Small intestine (tissue), 7 donors: ENCODE measurements at regions not wholly inside any gene's neighbourhood (a gene's known extent, or its start where the extent isn't known, plus 50 kb on each side); places are given as distances from the start of the nearest gene placed in this dataset.

Experiments used
- DNase-seq, 2 donors: peaks; one replicate each; pipeline versions ENCODE4 v3.0.0 to v3.0.0-alpha.2; 2013
- FAIRE-seq: peaks from 2 replicates; lab custom pipeline; 2012; peaks lifted over from hg19 to GRCh38; lab: Jason Lieb, UNC
- H3K27ac ChIP-seq, 3 donors: one replicate each; pipeline ENCODE4 v1.5.1; 2013; ENCODE audit warnings: low read length in 2 of 3, mild to moderate bottlenecking in 2 of 3, control low read depth in 1 of 3, inconsistent platforms in 1 of 3, low read depth in 1 of 3, moderate library complexity in 1 of 3
- H3K27me3 ChIP-seq, 3 donors: one replicate each; pipeline ENCODE4 v1.6.1; 2013; ENCODE audit warnings: low read length in 3 of 3, inconsistent platforms in 1 of 3; ENCODE audit not compliant: control insufficient read depth in 3 of 3, insufficient read depth in 3 of 3
- H3K36me3 ChIP-seq, 3 donors: one replicate each; pipeline ENCODE4 v1.6.1; 2013; ENCODE audit warnings: low read length in 3 of 3, inconsistent platforms in 1 of 3, low read depth in 1 of 3, mild to moderate bottlenecking in 1 of 3, moderate library complexity in 1 of 3; ENCODE audit not compliant: control insufficient read depth in 3 of 3, insufficient read depth in 2 of 3
- H3K4me1 ChIP-seq, 3 donors: one replicate each; pipeline ENCODE4 v1.6.1; 2013; ENCODE audit warnings: low read length in 2 of 3, inconsistent platforms in 1 of 3, low read depth in 1 of 3, mild to moderate bottlenecking in 1 of 3, moderate library complexity in 1 of 3; ENCODE audit not compliant: control insufficient read depth in 3 of 3, insufficient read depth in 2 of 3
- H3K4me3 ChIP-seq, 3 donors: one replicate each; pipeline ENCODE4 v1.5.1; 2013; ENCODE audit warnings: low read length in 3 of 3, control low read depth in 1 of 3, inconsistent platforms in 1 of 3, low read depth in 1 of 3, mild to moderate bottlenecking in 1 of 3, moderate library complexity in 1 of 3
- H3K9me3 ChIP-seq, 2 donors: one replicate each; pipeline ENCODE4 v1.6.1; 2013; ENCODE audit warnings: low read depth in 1 of 2, low read length in 1 of 2; ENCODE audit not compliant: control insufficient read depth in 2 of 2, insufficient read depth in 1 of 2
- WGBS, 3 donors: extraction: QIAGEN DNeasy Blood & Tissue Kit; methylation state at CpG; one replicate each; pipeline ENCODE4 v1.1.7; 2013; 5-methylcytosine and 5-hydroxymethylcytosine counted together
- donor health status: healthy with polysubstance abuse.
- donor health status: control.
- donor health status: control.
- donor health status: Bipolar disorder and iron deficiency.
- donor health status: healthy.

DNA sequence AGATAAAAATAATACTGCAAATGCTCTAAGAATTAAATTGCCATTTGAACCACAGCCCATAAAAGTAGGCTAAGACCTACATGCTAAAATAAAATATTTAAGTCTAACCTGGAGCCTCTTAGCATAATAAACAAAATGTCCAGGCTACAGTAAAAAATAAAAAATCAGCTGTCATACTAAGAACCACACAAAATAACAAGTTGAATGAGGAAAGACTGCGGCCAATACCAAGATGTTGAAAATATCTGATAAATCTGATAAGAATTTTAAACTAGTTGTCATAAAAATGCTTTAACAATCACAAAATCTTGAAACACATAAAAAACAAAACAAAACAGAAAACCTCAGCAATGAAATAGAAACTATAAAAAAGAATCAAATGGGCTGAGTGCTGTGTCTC lies 336.9 kb upstream of the MSX2 start:
- Histone ChIP-seq H3K9me3 (no peaks in the 10 kb centered on the region), H3K27ac (no peak overlapping the region), H3K4me3 (no peak overlapping the region), H3K27me3 (peaks cover 0 to 10% (median 6%) of the 10 kb centered on the region in 3 donors), H3K4me1 (no peaks in the 10 kb centered on the region), H3K36me3 (no peaks in the 10 kb centered on the region)
- WGBS, 3 donors = 91 to 97% (median 92%) methylated on average over 1 of the region's 1 CpG
- DNase-seq = no peak
- no peak for FAIRE-seq

- Histone ChIP-seq H3K4me3 (no peak overlapping the region), H3K9me3 (no peaks in the 10 kb centered on the region), H3K36me3 (no peaks in the 10 kb centered on the region), H3K27me3 (peaks cover 0 to 5% (median 0%) of the 10 kb centered on the region in 3 donors), H3K4me1 (no peaks in the 10 kb centered on the region), H3K27ac (no peak overlapping the region)
- DNase-seq = no peak
- WGBS, 3 donors = 85 to 90% (median 89%) methylated on average over 6 of the region's 6 CpGs
- no peak for FAIRE-seq
Measured at GRCh38 chr5:174392892-174393291, 331.5 kb upstream of the MSX2 start.

GRCh38 chr5:174396541-174396940 lies 327.8 kb upstream of the MSX2 start:
- no peak for FAIRE-seq

DNA sequence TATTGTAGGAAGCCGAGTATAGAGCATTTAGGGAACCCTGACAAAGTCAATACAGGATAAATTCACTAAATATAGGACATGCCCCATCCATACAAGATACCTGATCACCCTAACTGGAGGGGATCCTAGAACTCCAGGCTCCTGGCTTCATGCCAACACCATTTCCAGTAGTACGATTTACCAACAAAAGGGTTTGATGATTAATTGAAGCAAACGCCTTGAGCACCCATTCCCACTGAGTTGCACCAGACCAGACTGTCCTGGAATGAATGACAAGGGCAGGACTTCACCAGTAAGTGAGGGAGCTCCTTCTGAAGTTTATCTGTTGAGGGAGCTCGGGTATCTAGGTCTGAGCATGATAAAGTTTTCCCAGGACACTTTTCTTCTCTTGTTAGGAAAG lies 327.2 kb upstream of the MSX2 start:
- Histone ChIP-seq H3K27me3 (peaks cover 0 to 6% (median 0%) of the 10 kb centered on the region in 3 donors), H3K9me3 (no peaks in the 10 kb centered on the region), H3K36me3 (no peaks in the 10 kb centered on the region), H3K27ac (no peak overlapping the region), H3K4me3 (no peak overlapping the region), H3K4me1 (no peaks in the 10 kb centered on the region)
- WGBS, 3 donors = 17 to 34% (median 25%) methylated on average over 4 of the region's 4 CpGs
- no peak for DNase-seq
- no peak for FAIRE-seq

More at GRCh38 chr5:174396541-174396940, 327.8 kb upstream of the MSX2 start:
- no peak for DNase-seq
- WGBS, 3 donors = 57 to 66% (median 62%) methylated on average over 4 of the region's 4 CpGs
- no peaks in the 10 kb centered on the region for H3K36me3 ChIP-seq
- no peak overlapping the region for H3K4me3 ChIP-seq
- H3K4me1 ChIP-seq = no peaks in the 10 kb centered on the region
- no peak overlapping the region for H3K27ac ChIP-seq
- peaks cover 0 to 6% (median 0%) of the 10 kb centered on the region in 3 donors for H3K27me3 ChIP-seq
- H3K9me3 ChIP-seq = no peaks in the 10 kb centered on the region

DNA sequence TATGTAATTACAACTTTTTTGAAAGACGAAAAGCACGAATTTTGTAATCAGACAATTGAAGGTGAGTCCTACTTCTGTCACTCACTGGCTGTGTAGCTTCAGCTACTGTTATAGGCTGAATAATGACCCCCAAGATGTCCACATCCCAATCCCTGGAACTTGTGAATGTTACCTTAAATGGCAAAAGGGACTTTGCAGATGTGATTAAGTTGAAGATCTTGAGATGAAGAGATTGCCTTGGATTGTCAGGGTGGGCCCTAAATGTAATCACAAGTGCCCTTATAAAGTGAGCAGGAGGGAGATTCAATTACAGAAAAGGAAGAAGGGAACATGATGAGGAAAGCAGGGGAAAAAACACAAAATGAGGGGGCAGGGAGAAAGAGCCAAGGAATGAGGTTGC lies 326.2 kb upstream of the MSX2 start:
- no peak for FAIRE-seq
- Histone ChIP-seq H3K36me3 (no peaks in the 10 kb centered on the region), H3K27ac (no peak overlapping the region), H3K27me3 (peaks cover 0 to 6% (median 0%) of the 10 kb centered on the region in 3 donors), H3K4me1 (no peaks in the 10 kb centered on the region), H3K4me3 (no peak overlapping the region), H3K9me3 (no peaks in the 10 kb centered on the region)
- DNase-seq = no peak
- WGBS, 3 donors = 78 to 87% (median 78%) methylated on average over 2 of the region's 2 CpGs

- FAIRE-seq = no peak
Measured at GRCh38 chr5:174399411-174399810, 325.0 kb upstream of the MSX2 start.

DNA sequence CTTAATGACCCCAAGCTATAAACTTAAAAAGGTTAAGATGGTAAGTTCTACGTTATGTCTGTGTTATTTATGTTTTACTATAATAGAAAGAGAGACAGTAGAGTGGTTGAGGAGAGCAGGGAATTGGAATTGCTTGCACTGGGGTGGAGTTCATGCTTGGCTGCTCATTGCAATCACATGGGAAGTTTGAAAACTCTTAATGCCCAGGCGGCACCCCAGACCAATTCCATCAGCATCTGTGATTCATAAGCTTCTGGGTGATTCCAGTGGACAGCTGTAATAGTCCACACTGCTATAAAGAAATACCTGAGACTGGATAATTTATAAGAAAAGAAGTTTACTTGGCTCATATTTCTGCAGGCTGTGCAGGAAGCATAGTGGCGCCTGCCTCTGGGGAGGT lies 323.9 kb upstream of the MSX2 start:
- Histone ChIP-seq H3K27me3 (peaks cover 0 to 7% (median 0%) of the 10 kb centered on the region in 3 donors), H3K27ac (no peak overlapping the region), H3K36me3 (no peaks in the 10 kb centered on the region), H3K4me3 (no peak overlapping the region), H3K4me1 (no peaks in the 10 kb centered on the region), H3K9me3 (no peaks in the 10 kb centered on the region)
- DNase-seq (no peak), FAIRE-seq (no peak)
- WGBS, 3 donors = 37 to 46% (median 39%) methylated on average over 3 of the region's 3 CpGs

More at GRCh38 chr5:174399411-174399810, 325.0 kb upstream of the MSX2 start:
- H3K4me1 ChIP-seq = no peaks in the 10 kb centered on the region
- WGBS, 3 donors = 28 to 45% (median 34%) methylated on average over 2 of the region's 2 CpGs
- H3K36me3 ChIP-seq = no peaks in the 10 kb centered on the region
- peaks cover 0 to 6% (median 0%) of the 10 kb centered on the region in 3 donors for H3K27me3 ChIP-seq
- H3K9me3 ChIP-seq = no peaks in the 10 kb centered on the region
- no peak for DNase-seq
- H3K4me3 ChIP-seq = no peak overlapping the region
- no peak overlapping the region for H3K27ac ChIP-seq

DNA sequence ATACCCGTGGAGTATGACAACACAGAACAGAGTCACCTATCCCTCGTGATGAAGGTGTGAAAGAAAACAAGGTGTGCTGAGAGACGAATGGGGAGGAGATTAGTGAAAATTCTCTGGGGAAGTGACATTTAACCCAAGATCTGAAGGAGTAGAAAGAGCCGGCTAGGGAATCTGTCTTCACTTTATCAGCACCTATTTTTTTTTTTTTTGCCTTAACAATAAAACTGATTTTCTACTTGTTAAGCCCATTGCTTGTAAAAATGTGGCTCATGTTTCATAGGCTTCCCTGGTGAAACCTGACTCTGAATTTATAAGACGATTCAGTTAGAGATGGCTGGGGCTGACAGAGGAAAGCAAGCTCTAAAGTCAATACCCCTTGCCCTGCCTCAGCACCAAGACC lies 322.6 kb upstream of the MSX2 start:
- Histone ChIP-seq H3K36me3 (no peaks in the 10 kb centered on the region), H3K27ac (no peak overlapping the region), H3K4me3 (no peak overlapping the region), H3K4me1 (no peaks in the 10 kb centered on the region), H3K27me3 (peaks cover 0 to 7% (median 0%) of the 10 kb centered on the region in 3 donors), H3K9me3 (no peaks in the 10 kb centered on the region)
- FAIRE-seq (no peak), DNase-seq (no peak)
- WGBS, 3 donors = 22 to 47% (median 25%) methylated on average over 5 of the region's 5 CpGs

- FAIRE-seq (no peak), DNase-seq (no peak)
- Histone ChIP-seq H3K27me3 (peaks cover 0 to 7% (median 0%) of the 10 kb centered on the region in 3 donors), H3K4me3 (no peak overlapping the region), H3K4me1 (no peaks in the 10 kb centered on the region), H3K36me3 (no peaks in the 10 kb centered on the region), H3K27ac (no peak overlapping the region), H3K9me3 (no peaks in the 10 kb centered on the region)
- 31 to 68% (median 48%) methylated on average over 4 of the region's 4 CpGs for WGBS, 3 donors
Measured at GRCh38 chr5:174402222-174402812, 322.1 kb upstream of the MSX2 start.
